ENCODE measurements at regions not wholly inside any gene's neighbourhood (a gene's known extent, or its start where the extent isn't known, plus 50 kb on each side); places are given as distances from the start of the nearest gene placed in this dataset.

DNA sequence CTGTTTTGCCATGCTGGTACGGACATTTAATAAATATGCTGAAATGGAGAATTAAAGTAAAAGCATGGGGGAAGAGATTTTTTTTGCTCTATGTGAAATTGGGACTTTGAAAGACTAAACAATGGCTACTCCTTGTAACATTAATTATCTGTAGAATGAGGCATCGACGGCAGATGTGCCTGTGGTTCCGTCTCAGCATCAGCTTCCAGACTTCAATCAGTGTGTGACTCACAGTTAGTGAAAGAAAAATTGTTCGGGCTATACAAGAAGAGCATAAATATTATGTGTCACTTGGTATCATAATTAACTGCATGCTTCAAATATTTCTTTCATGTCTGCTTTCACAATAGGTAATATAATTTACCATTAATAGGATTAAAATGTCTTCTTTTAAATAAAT, 117.0 kb upstream of the SMIM21 start:
- TF ChIP-seq CTCF (IDR thresholded peaks at IDR 0.05) (no peak), POLR2AphosphoS5 (IDR thresholded peaks at IDR 0.05) (no peak), POLR2A (IDR thresholded peaks at IDR 0.05) (no peak), EP300 (IDR thresholded peaks at IDR 0.05) (no peak)

Measured in suprapubic skin (tissue), 4 donors.